Ascending aorta (tissue), 2 donors: ENCODE measurements at regions not wholly inside any gene's neighbourhood (a gene's known extent, or its start where the extent isn't known, plus 50 kb on each side); places are given as distances from the start of the nearest gene placed in this dataset.

ENCODE experiments used
- DNase-seq, 2 donors: peaks; one replicate each; pipeline ENCODE4 v3.0.0-alpha.2; 2019; ENCODE audit warnings: low spot score in 2 of 2
- H3K27ac ChIP-seq, 2 donors: fragments of 200-600 bp; sonication (generic); one replicate each; pipeline ENCODE4 v1.5.1; 2016 to 2017; ENCODE audit warnings: mild to moderate bottlenecking in 1 of 2
- H3K27me3 ChIP-seq: fragments of 200-600 bp; sonication (generic); one replicate; pipeline ENCODE4 v1.5.1; 2017
- H3K36me3 ChIP-seq, 2 donors: fragments of 200-600 bp; sonication (generic); one replicate each; pipeline ENCODE4 v1.5.1; 2016
- H3K4me1 ChIP-seq, 2 donors: fragments of 200-600 bp; sonication (generic); one replicate each; pipeline ENCODE4 v1.5.1; 2016 to 2017; ENCODE audit warnings: mild to moderate bottlenecking in 1 of 2
- H3K4me3 ChIP-seq, 2 donors: fragments of 200-600 bp; sonication (generic); one replicate each; pipeline ENCODE4 v1.5.1; 2016 to 2017; ENCODE audit warnings: mild to moderate bottlenecking in 1 of 2
- H3K9me3 ChIP-seq, 2 donors: fragments of 200-600 bp; sonication (generic); one replicate each; pipeline ENCODE4 v1.5.1; 2016
- CTCF ChIP-seq, 3 experiments: fragments of 200-600 bp in 2 of 3; fragments of 450-650 bp in 1 of 3; sonication (generic) in 2 of 3; IDR thresholded peaks; one replicate each; pipeline ENCODE4 v1.5.1; 2016 to 2019; ENCODE audit warnings: antibody characterized with exemption in 3 of 3, mild to moderate bottlenecking in 1 of 3, moderate library complexity in 1 of 3
- intact Hi-C: fragments of 100-400 bp; cut with DNase I; formaldehyde crosslinking; loops from one replicate; pipeline ENCODE4 v1.15.1; 2023

GRCh38 chr12:85367936-85368335, 87.9 kb downstream of the ALX1 start:
- Histone ChIP-seq H3K4me3 (no peak overlapping the region), H3K27ac (no peak overlapping the region), H3K36me3 (no peaks in the 10 kb centered on the region), H3K4me1 (no peaks in the 10 kb centered on the region), H3K9me3 (no peaks in the 10 kb centered on the region), H3K27me3 (no peaks in the 10 kb centered on the region)
- no peak for DNase-seq
- no peak for TF ChIP-seq CTCF (IDR thresholded peaks at IDR 0.05)
- intact Hi-C loops = no loop called here

GRCh38 chr12:85369365-85370154, 89.5 kb downstream of the ALX1 start:
- H3K9me3 ChIP-seq = no peaks in the 10 kb centered on the region
- H3K36me3 ChIP-seq = no peaks in the 10 kb centered on the region
- intact Hi-C loops = no loop called here
- H3K4me1 ChIP-seq = no peaks in the 10 kb centered on the region
- H3K27me3 ChIP-seq = no peaks in the 10 kb centered on the region
- H3K27ac ChIP-seq = no peak overlapping the region
- no peak for DNase-seq
- H3K4me3 ChIP-seq = no peak overlapping the region
- no peak for TF ChIP-seq CTCF (IDR thresholded peaks at IDR 0.05)

- no peaks in the 10 kb centered on the region for H3K4me1 ChIP-seq
- H3K9me3 ChIP-seq = no peaks in the 10 kb centered on the region
- no peak for TF ChIP-seq CTCF (IDR thresholded peaks at IDR 0.05)
- H3K4me3 ChIP-seq = no peak overlapping the region
- H3K27ac ChIP-seq = no peak overlapping the region
- no peaks in the 10 kb centered on the region for H3K36me3 ChIP-seq
- no peaks in the 10 kb centered on the region for H3K27me3 ChIP-seq
- intact Hi-C loops = no loop called here
- DNase-seq = no peak
Measured at GRCh38 chr12:85373045-85373444, 93.0 kb downstream of the ALX1 start.

GRCh38 chr12:85374981-85375380, 95.0 kb downstream of the ALX1 start:
- no peaks in the 10 kb centered on the region for H3K4me1 ChIP-seq
- intact Hi-C loops = no loop called here
- H3K4me3 ChIP-seq = no peak overlapping the region
- no peaks in the 10 kb centered on the region for H3K36me3 ChIP-seq
- H3K9me3 ChIP-seq = no peaks in the 10 kb centered on the region
- TF ChIP-seq CTCF (IDR thresholded peaks at IDR 0.05) = no peak
- no peak overlapping the region for H3K27ac ChIP-seq
- DNase-seq = no peak
- H3K27me3 ChIP-seq = no peaks in the 10 kb centered on the region

- no peak for TF ChIP-seq CTCF (IDR thresholded peaks at IDR 0.05)
- Histone ChIP-seq H3K27me3 (no peaks in the 10 kb centered on the region), H3K36me3 (no peaks in the 10 kb centered on the region), H3K4me3 (no peak overlapping the region), H3K4me1 (no peaks in the 10 kb centered on the region), H3K27ac (no peak overlapping the region), H3K9me3 (no peaks in the 10 kb centered on the region)
- DNase-seq = no peak
- intact Hi-C loops = no loop called here
Measured at GRCh38 chr12:85385406-85385805, 105.4 kb downstream of the ALX1 start.

- Histone ChIP-seq H3K4me3 (no peak overlapping the region), H3K4me1 (no peaks in the 10 kb centered on the region), H3K9me3 (no peaks in the 10 kb centered on the region), H3K36me3 (no peaks in the 10 kb centered on the region), H3K27ac (no peak overlapping the region), H3K27me3 (no peaks in the 10 kb centered on the region)
- intact Hi-C loops = no loop called here
- DNase-seq = no peak
- TF ChIP-seq CTCF (IDR thresholded peaks at IDR 0.05) = no peak
Measured at GRCh38 chr12:85390266-85390665, 110.2 kb downstream of the ALX1 start.
